Right atrium auricular region (tissue), 2 donors: ENCODE measurements at regions not wholly inside any gene's neighbourhood (a gene's known extent, or its start where the extent isn't known, plus 50 kb on each side); places are given as distances from the start of the nearest gene placed in this dataset.

Experiments used
- DNase-seq: peaks from one replicate; pipeline ENCODE4 v3.0.0-alpha.2; 2019; ENCODE audit warnings: low spot score
- H3K27ac ChIP-seq, 2 donors: fragments of 200-600 bp; sonication (generic); 1 replicate in 1 of 2; 2 replicates in 1 of 2; pipeline ENCODE4 v1.5.1; 2016 to 2019
- H3K27me3 ChIP-seq, 2 donors: fragments of 200-600 bp; sonication (generic); one replicate each; pipeline versions ENCODE4 v1.5.1 to v1.6.0; 2017 to 2019
- H3K36me3 ChIP-seq: fragments of 200-600 bp; sonication (generic); one replicate; pipeline ENCODE4 v1.5.1; 2016
- H3K4me1 ChIP-seq, 2 donors: fragments of 200-600 bp; sonication (generic); one replicate each; pipeline versions ENCODE4 v1.5.1 to v1.6.0; 2017 to 2019
- H3K4me3 ChIP-seq, 2 donors: fragments of 200-600 bp; sonication (generic); 1 replicate in 1 of 2; 2 replicates in 1 of 2; pipeline ENCODE4 v1.5.1; 2017 to 2019; ENCODE audit warnings: mild to moderate bottlenecking in 1 of 2, moderate library complexity in 1 of 2
- H3K9me3 ChIP-seq, 2 donors: fragments of 200-600 bp; sonication (generic); one replicate each; pipeline ENCODE4 v1.5.1; 2019
- CTCF ChIP-seq, 2 donors: fragments of 200-600 bp; sonication (generic); IDR thresholded peaks; one replicate each; pipeline ENCODE4 v1.5.1; 2019; ENCODE audit warnings: antibody characterized with exemption in 2 of 2

- TF ChIP-seq CTCF (IDR thresholded peaks at IDR 0.05): no peak
- no peaks in the 10 kb centered on the region for H3K27me3 ChIP-seq
Measured at GRCh38 chr5:93674866-93675459, 66.4 kb downstream of the POU5F2 start.

GRCh38 chr5:93674138-93674537 is 67.3 kb downstream of the POU5F2 start:
- no peak for DNase-seq
- Histone ChIP-seq H3K27ac (peak overlapping the region in 1 of 2 donors; percentile 8), H3K27me3 (no peaks in the 10 kb centered on the region), H3K4me3 (no peak overlapping the region), H3K36me3 (no peaks in the 10 kb centered on the region), H3K4me1 (peaks cover 0 to 28% of the 10 kb centered on the region in 2 donors), H3K9me3 (no peaks in the 10 kb centered on the region)
- TF ChIP-seq CTCF (IDR thresholded peaks at IDR 0.05): no peak

More at GRCh38 chr5:93674866-93675459, 66.4 kb downstream of the POU5F2 start:
- no peak for DNase-seq
- Histone ChIP-seq H3K9me3 (no peaks in the 10 kb centered on the region), H3K27ac (peak overlapping the region in 1 of 2 donors; percentile 8), H3K4me3 (no peak overlapping the region), H3K36me3 (no peaks in the 10 kb centered on the region), H3K4me1 (peaks cover 0 to 28% of the 10 kb centered on the region in 2 donors)

- Histone ChIP-seq H3K9me3 (no peaks in the 10 kb centered on the region), H3K36me3 (no peaks in the 10 kb centered on the region), H3K27me3 (no peaks in the 10 kb centered on the region), H3K4me1 (peaks cover 0 to 28% of the 10 kb centered on the region in 2 donors), H3K27ac (peak overlapping the region in 1 of 2 donors; percentile 8), H3K4me3 (no peak overlapping the region)
- DNase-seq: no peak
- TF ChIP-seq CTCF (IDR thresholded peaks at IDR 0.05): no peak
Measured at GRCh38 chr5:93673316-93673954, 68.0 kb downstream of the POU5F2 start.

- no peak for TF ChIP-seq CTCF (IDR thresholded peaks at IDR 0.05)
- Histone ChIP-seq H3K4me3 (no peak overlapping the region), H3K36me3 (no peaks in the 10 kb centered on the region), H3K9me3 (no peaks in the 10 kb centered on the region), H3K27ac (no peak overlapping the region), H3K4me1 (no peaks in the 10 kb centered on the region), H3K27me3 (no peaks in the 10 kb centered on the region)
- DNase-seq: no peak
Measured at GRCh38 chr5:93665648-93666047, 75.8 kb downstream of the POU5F2 start.

GRCh38 chr5:93660677-93661076 is 77.7 kb downstream of the NR2F1 start:
- no peak for TF ChIP-seq CTCF (IDR thresholded peaks at IDR 0.05)
- no peak overlapping the region for H3K27ac ChIP-seq
- no peak for DNase-seq
- no peaks in the 10 kb centered on the region for H3K27me3 ChIP-seq
- no peaks in the 10 kb centered on the region for H3K9me3 ChIP-seq
- H3K36me3 ChIP-seq: no peaks in the 10 kb centered on the region
- no peaks in the 10 kb centered on the region for H3K4me1 ChIP-seq
- no peak overlapping the region for H3K4me3 ChIP-seq
